Stomach (tissue), 4 donors: ENCODE measurements at regions not wholly inside any gene's neighbourhood (a gene's known extent, or its start where the extent isn't known, plus 50 kb on each side); places are given as distances from the start of the nearest gene placed in this dataset.

Experiments
- EP300 ChIP-seq: sonication (generic); formaldehyde crosslinking; IDR thresholded peaks from one replicate; pipeline ENCODE4 v1.6.1; 2017; ENCODE audit warnings: antibody characterized with exemption
- TF ChIP-seq, protein P1 (sequence below), 7 experiments: fragments of 450-650 bp in 4 of 7; fragments of 200-600 bp in 3 of 7; sonication (generic) in 3 of 7; IDR thresholded peaks; one replicate each; pipeline ENCODE4 v1.5.1; 2016 to 2019; ENCODE audit warnings: antibody characterized with exemption in 7 of 7, control low read depth in 2 of 7, mild to moderate bottlenecking in 1 of 7

DNA sequence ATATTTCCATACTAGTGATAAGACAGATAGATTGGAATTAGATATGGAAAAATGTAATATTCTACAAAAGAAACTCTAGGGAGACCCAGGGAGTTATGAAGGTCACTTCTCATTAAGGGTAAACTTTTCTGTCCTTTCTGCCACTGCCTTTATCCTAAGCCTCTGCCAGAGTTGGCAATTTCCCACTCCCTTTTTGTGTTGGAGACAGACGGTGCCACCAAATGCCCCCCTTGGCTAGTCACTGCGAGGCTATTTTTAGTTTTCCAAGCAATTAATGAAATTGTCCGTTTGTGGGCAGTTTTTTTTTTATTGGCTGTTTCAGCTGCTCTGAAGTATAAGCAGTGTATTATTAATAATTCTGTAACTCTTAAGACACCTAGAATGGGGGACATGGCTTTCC lies 67.6 kb upstream of the TENM4 start:
- TF ChIP-seq, protein P1, sequence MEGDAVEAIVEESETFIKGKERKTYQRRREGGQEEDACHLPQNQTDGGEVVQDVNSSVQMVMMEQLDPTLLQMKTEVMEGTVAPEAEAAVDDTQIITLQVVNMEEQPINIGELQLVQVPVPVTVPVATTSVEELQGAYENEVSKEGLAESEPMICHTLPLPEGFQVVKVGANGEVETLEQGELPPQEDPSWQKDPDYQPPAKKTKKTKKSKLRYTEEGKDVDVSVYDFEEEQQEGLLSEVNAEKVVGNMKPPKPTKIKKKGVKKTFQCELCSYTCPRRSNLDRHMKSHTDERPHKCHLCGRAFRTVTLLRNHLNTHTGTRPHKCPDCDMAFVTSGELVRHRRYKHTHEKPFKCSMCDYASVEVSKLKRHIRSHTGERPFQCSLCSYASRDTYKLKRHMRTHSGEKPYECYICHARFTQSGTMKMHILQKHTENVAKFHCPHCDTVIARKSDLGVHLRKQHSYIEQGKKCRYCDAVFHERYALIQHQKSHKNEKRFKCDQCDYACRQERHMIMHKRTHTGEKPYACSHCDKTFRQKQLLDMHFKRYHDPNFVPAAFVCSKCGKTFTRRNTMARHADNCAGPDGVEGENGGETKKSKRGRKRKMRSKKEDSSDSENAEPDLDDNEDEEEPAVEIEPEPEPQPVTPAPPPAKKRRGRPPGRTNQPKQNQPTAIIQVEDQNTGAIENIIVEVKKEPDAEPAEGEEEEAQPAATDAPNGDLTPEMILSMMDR (IDR thresholded peaks at IDR 0.05), result no peak
- no peak for TF ChIP-seq EP300
